ENCODE measurements at regions not wholly inside any gene's neighbourhood (a gene's known extent, or its start where the extent isn't known, plus 50 kb on each side); places are given as distances from the start of the nearest gene placed in this dataset.
"Not testable (repeated sequence)": the region's sequence is repeated elsewhere in the genome, so short reads cannot be mapped to it uniquely, and the experiment has no call there.

DNA sequence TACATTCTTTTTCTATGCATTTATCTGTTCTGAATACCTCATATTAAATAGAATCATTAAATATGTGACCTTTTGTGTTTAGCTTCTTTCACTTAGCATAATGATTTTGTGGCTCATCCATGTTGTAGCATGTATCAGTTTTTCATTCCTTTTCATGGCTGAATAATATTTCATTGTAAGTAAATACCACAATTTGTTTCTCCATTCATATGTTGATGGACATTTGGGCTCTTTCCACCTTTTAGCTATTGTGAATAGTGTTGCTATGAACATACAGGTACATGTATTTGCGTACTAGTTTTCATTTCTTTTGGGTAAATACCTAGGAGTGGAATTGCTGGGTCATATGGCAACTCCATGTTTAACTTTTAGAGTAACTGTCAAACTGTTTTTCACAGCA, 85.1 kb downstream of the GNL3L start:
- Histone ChIP-seq H3K9ac (ENCODE audit: low read depth, low read length) (no peak overlapping the region), H3K4me1 (ENCODE audit: control insufficient read depth, insufficient read depth, low read length) (no peaks in the 10 kb centered on the region), H3K4me3 (ENCODE audit: low read length) (no peak overlapping the region), H3K27me3 (ENCODE audit: control insufficient read depth, insufficient read depth, low read length) (no peaks in the 10 kb centered on the region), H3K36me3 (ENCODE audit: insufficient read depth, low read length) (no peaks in the 10 kb centered on the region), H3K9me3 (replicated peaks; ENCODE audit: low read length) (no peaks in the 10 kb centered on the region), H3K4me2 (ENCODE audit: low read length) (no peak overlapping the region)

GRCh38 chrX:54633641-54634040, 103.6 kb downstream of the GNL3L start:
- Histone ChIP-seq H3K4me2 (ENCODE audit: low read length) (no peak overlapping the region), H3K9ac (ENCODE audit: low read depth, low read length) (no peak overlapping the region), H3K4me1 (ENCODE audit: control insufficient read depth, insufficient read depth, low read length) (no peaks in the 10 kb centered on the region), H3K4me3 (ENCODE audit: low read length) (no peak overlapping the region), H3K36me3 (ENCODE audit: insufficient read depth, low read length) (no peaks in the 10 kb centered on the region), H3K9me3 (replicated peaks; ENCODE audit: low read length) (no peaks in the 10 kb centered on the region), H3K27me3 (ENCODE audit: control insufficient read depth, insufficient read depth, low read length) (no peaks in the 10 kb centered on the region)

- Histone ChIP-seq H3K4me3 (ENCODE audit: low read length) (peak overlapping the region; percentile 85), H3K9ac (ENCODE audit: low read depth, low read length) (peak overlapping the region; percentile 96), H3K4me1 (ENCODE audit: control insufficient read depth, insufficient read depth, low read length) (peaks cover 11% of the 10 kb centered on the region), H3K36me3 (ENCODE audit: insufficient read depth, low read length) (no peaks in the 10 kb centered on the region), H3K27me3 (ENCODE audit: control insufficient read depth, insufficient read depth, low read length) (no peaks in the 10 kb centered on the region), H3K4me2 (ENCODE audit: low read length) (peak overlapping the region; percentile 86), H3K9me3 (replicated peaks; ENCODE audit: low read length) (no peaks in the 10 kb centered on the region)
Observed at GRCh38 chrX:54639018-54639345, 109.0 kb downstream of the GNL3L start.

DNA sequence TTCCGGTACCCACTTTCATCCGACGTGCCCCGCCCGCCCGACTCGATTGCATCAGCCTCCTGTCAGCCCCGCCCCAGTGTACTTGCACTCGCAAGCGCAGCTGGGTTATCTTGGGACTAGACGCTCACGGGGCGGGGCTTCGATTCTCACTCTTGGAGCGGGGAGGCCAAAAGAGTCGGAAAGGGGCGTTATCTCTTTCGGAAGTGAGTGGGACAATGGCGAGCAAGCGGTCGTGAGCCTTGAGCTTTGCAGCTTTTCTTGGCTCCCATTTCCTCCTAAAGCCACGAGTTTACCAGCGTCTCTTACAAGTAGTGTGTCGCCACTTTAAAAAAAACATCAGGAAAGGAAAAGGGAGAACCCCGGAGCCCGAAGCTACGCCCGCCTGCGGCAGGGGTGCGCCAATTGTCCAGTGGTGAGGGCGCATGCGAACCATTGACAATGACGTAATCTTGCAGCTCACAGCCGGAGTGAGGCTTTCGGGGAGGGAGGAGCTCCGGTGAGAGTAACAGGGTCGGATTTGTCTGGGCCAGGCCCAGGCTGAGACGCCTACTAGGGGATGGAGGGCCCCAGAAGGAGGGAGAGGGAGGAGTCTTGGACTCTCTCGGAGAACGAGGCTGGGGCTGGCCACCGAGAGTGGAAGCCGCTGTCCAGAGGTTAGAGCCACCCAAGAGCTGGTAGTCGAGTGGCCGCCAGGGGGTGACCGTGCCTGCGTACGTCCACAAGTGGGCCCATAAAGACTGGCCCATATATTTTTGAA, 109.5 kb downstream of the GNL3L start:
- H3K9me3 ChIP-seq (replicated peaks; ENCODE audit: low read length), result no peaks in the 10 kb centered on the region
- H3K4me1 ChIP-seq (ENCODE audit: control insufficient read depth, insufficient read depth, low read length), result peaks cover 11% of the 10 kb centered on the region
- H3K27me3 ChIP-seq (ENCODE audit: control insufficient read depth, insufficient read depth, low read length), result no peaks in the 10 kb centered on the region
- H3K4me2 ChIP-seq (ENCODE audit: low read length), result peak overlapping the region; percentile 86
- peak overlapping the region; percentile 96 for H3K9ac ChIP-seq (ENCODE audit: low read depth, low read length)
- peak overlapping the region; percentile 85 for H3K4me3 ChIP-seq (ENCODE audit: low read length)
- no peaks in the 10 kb centered on the region for H3K36me3 ChIP-seq (ENCODE audit: insufficient read depth, low read length)

- no peaks in the 10 kb centered on the region for H3K9me3 ChIP-seq (replicated peaks; ENCODE audit: low read length)
- H3K36me3 ChIP-seq (ENCODE audit: insufficient read depth, low read length), result no peaks in the 10 kb centered on the region
- H3K27me3 ChIP-seq (ENCODE audit: control insufficient read depth, insufficient read depth, low read length), result no peaks in the 10 kb centered on the region
- H3K4me1 ChIP-seq (ENCODE audit: control insufficient read depth, insufficient read depth, low read length), result peaks cover 11% of the 10 kb centered on the region
- H3K9ac ChIP-seq (ENCODE audit: low read depth, low read length), result peak overlapping the region; percentile 77
- H3K4me3 ChIP-seq (ENCODE audit: low read length), result peak overlapping the region; percentile 52
- H3K4me2 ChIP-seq (ENCODE audit: low read length), result peak overlapping the region; percentile 86
Observed at GRCh38 chrX:54640103-54640690, 110.2 kb downstream of the GNL3L start.

DNA sequence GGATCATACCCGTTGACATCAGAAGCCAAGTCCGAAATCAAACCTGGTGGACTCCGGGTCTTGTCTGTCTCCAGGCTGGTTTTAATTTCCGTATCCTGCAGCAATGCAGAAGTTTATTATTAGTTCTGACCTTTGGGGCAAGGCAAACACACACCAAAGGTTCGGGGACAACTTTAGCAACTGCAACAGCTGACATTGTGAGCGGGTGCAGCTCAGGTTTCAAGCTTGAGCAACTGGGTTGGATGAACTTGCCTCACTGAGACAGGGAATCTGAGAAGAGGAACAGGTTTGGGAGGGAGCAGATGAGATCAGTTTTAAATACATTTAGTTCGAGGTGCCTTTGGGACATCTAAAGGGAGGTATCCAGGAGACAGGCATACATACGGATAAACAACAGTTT, 110.7 kb downstream of the GNL3L start:
- Histone ChIP-seq H3K4me3 (ENCODE audit: low read length) (no peak overlapping the region), H3K9ac (ENCODE audit: low read depth, low read length) (peak overlapping the region; percentile 77), H3K36me3 (ENCODE audit: insufficient read depth, low read length) (no peaks in the 10 kb centered on the region), H3K4me1 (ENCODE audit: control insufficient read depth, insufficient read depth, low read length) (peaks cover 11% of the 10 kb centered on the region), H3K4me2 (ENCODE audit: low read length) (peak overlapping the region; percentile 86), H3K27me3 (ENCODE audit: control insufficient read depth, insufficient read depth, low read length) (no peaks in the 10 kb centered on the region), H3K9me3 (replicated peaks; ENCODE audit: low read length) (no peaks in the 10 kb centered on the region)

GRCh38 chrX:54641530-54641929, 111.5 kb downstream of the GNL3L start:
- no peaks in the 10 kb centered on the region for H3K36me3 ChIP-seq (ENCODE audit: insufficient read depth, low read length)
- no peaks in the 10 kb centered on the region for H3K27me3 ChIP-seq (ENCODE audit: control insufficient read depth, insufficient read depth, low read length)
- no peak overlapping the region for H3K9ac ChIP-seq (ENCODE audit: low read depth, low read length)
- H3K4me2 ChIP-seq (ENCODE audit: low read length), result no peak overlapping the region
- H3K4me3 ChIP-seq (ENCODE audit: low read length), result no peak overlapping the region
- H3K4me1 ChIP-seq (ENCODE audit: control insufficient read depth, insufficient read depth, low read length), result peaks cover 11% of the 10 kb centered on the region
- H3K9me3 ChIP-seq (replicated peaks; ENCODE audit: low read length), result no peaks in the 10 kb centered on the region

- H3K4me3 ChIP-seq (ENCODE audit: low read length); H3K9me3 ChIP-seq (replicated peaks; ENCODE audit: low read length); H3K4me1 ChIP-seq (ENCODE audit: control insufficient read depth, insufficient read depth, low read length); H3K4me2 ChIP-seq (ENCODE audit: low read length); H3K9ac ChIP-seq (ENCODE audit: low read depth, low read length); H3K36me3 ChIP-seq (ENCODE audit: insufficient read depth, low read length); H3K27me3 ChIP-seq (ENCODE audit: control insufficient read depth, insufficient read depth, low read length): not testable (repeated sequence)
Observed at GRCh38 chrX:54647607-54648006, 117.6 kb downstream of the GNL3L start.

GRCh38 chrX:54659547-54659946, 129.5 kb downstream of the GNL3L start:
- Histone ChIP-seq H3K4me3 (ENCODE audit: low read length) (no peak overlapping the region), H3K4me1 (ENCODE audit: control insufficient read depth, insufficient read depth, low read length) (no peaks in the 10 kb centered on the region), H3K36me3 (ENCODE audit: insufficient read depth, low read length) (no peaks in the 10 kb centered on the region), H3K9me3 (replicated peaks; ENCODE audit: low read length) (no peaks in the 10 kb centered on the region), H3K4me2 (ENCODE audit: low read length) (no peak overlapping the region), H3K9ac (ENCODE audit: low read depth, low read length) (no peak overlapping the region), H3K27me3 (ENCODE audit: control insufficient read depth, insufficient read depth, low read length) (no peaks in the 10 kb centered on the region)

DNA sequence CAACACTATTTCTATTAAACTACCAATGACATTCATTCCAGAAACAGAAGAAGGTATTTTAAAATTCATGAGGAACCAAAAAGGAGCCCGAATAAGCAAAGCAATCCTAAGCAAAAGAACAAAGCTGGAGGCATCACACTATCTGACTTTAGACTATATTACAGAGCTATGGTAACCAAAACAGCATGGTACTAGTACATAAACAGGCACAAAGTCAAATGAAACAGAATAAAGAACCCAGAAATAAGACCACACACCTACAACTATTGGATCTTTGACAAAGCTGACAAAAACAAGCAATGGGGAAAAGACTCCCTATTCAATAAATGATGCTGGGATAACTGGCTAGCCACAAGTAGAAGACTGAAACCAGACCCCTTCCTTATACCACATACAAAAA, 122.3 kb downstream of the ITIH6 start:
- Histone ChIP-seq H3K27me3 (ENCODE audit: control insufficient read depth, insufficient read depth, low read length) (no peaks in the 10 kb centered on the region), H3K4me3 (ENCODE audit: low read length) (no peak overlapping the region), H3K4me1 (ENCODE audit: control insufficient read depth, insufficient read depth, low read length) (no peaks in the 10 kb centered on the region), H3K36me3 (ENCODE audit: insufficient read depth, low read length) (no peaks in the 10 kb centered on the region), H3K4me2 (ENCODE audit: low read length) (no peak overlapping the region), H3K9ac (ENCODE audit: low read depth, low read length) (no peak overlapping the region), H3K9me3 (replicated peaks; ENCODE audit: low read length) (no peaks in the 10 kb centered on the region)

DNA sequence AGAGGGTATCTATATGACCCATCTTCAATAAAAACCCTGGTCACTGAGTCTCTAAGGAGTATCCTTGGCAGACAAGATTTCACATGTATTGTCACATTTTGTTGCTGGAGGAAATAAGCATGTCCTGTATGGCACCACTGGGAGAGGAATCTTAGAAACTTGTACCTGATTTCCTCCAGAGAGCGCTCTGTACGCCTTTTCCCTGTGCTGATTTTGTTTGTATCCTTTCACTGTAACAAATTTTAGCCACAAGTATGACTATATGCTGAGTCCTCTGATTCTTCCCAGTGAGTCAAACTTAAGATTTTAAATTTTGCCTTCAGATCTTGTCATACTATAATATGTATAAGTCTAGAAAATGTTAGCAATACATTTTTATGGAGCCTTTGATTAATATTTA, 102.8 kb downstream of the ITIH6 start:
- H3K9ac ChIP-seq (ENCODE audit: low read depth, low read length), result no peak overlapping the region
- no peak overlapping the region for H3K4me3 ChIP-seq (ENCODE audit: low read length)
- no peaks in the 10 kb centered on the region for H3K9me3 ChIP-seq (replicated peaks; ENCODE audit: low read length)
- H3K27me3 ChIP-seq (ENCODE audit: control insufficient read depth, insufficient read depth, low read length), result no peaks in the 10 kb centered on the region
- no peaks in the 10 kb centered on the region for H3K4me1 ChIP-seq (ENCODE audit: control insufficient read depth, insufficient read depth, low read length)
- no peak overlapping the region for H3K4me2 ChIP-seq (ENCODE audit: low read length)
- no peaks in the 10 kb centered on the region for H3K36me3 ChIP-seq (ENCODE audit: insufficient read depth, low read length)

- Histone ChIP-seq H3K4me2 (ENCODE audit: low read length) (no peak overlapping the region), H3K9me3 (replicated peaks; ENCODE audit: low read length) (no peaks in the 10 kb centered on the region), H3K4me3 (ENCODE audit: low read length) (no peak overlapping the region), H3K36me3 (ENCODE audit: insufficient read depth, low read length) (no peaks in the 10 kb centered on the region), H3K9ac (ENCODE audit: low read depth, low read length) (no peak overlapping the region), H3K27me3 (ENCODE audit: control insufficient read depth, insufficient read depth, low read length) (no peaks in the 10 kb centered on the region), H3K4me1 (ENCODE audit: control insufficient read depth, insufficient read depth, low read length) (no peaks in the 10 kb centered on the region)
Observed at GRCh38 chrX:54695816-54696487, 102.1 kb downstream of the ITIH6 start.
